Esophagus squamous epithelium (tissue), 4 donors: ENCODE measurements at regions not wholly inside any gene's neighbourhood (a gene's known extent, or its start where the extent isn't known, plus 50 kb on each side); places are given as distances from the start of the nearest gene placed in this dataset.

Experiments used
- POLR2A ChIP-seq, 4 donors: fragments of 450-650 bp; IDR thresholded peaks; one replicate each; pipeline ENCODE4 v1.6.1; 2017; ENCODE audit warnings: antibody characterized with exemption in 4 of 4, mild to moderate bottlenecking in 4 of 4, moderate library complexity in 3 of 4
- TF ChIP-seq, protein P1 (sequence below), 6 experiments: fragments of 450-650 bp in 4 of 6; fragments of 200-600 bp in 2 of 6; sonication (generic) in 2 of 6; IDR thresholded peaks; one replicate each; pipeline ENCODE4 v1.5.1; 2016 to 2019; ENCODE audit warnings: antibody characterized with exemption in 6 of 6, mild to moderate bottlenecking in 4 of 6, moderate library complexity in 4 of 6

DNA sequence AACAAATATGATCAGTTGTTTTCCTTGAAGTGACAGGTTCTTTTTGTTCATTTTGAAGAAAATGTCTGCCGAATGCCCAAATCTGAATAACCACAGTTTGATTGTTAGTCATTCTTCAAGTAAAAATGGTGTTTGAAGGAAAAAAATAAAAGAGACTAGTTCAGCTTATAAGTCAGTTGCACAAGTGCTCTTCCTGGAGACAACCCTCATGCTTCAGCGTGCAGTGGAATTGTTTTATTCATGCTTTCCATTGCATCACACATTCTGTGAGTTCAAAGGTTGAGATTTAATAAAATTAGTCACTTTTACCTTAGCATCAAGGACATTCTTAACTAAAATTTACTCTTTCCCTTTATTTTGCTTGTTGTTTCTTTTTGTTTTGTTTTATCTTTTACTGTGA, 404.9 kb downstream of the ZNF674 start:
- TF ChIP-seq, protein P1, sequence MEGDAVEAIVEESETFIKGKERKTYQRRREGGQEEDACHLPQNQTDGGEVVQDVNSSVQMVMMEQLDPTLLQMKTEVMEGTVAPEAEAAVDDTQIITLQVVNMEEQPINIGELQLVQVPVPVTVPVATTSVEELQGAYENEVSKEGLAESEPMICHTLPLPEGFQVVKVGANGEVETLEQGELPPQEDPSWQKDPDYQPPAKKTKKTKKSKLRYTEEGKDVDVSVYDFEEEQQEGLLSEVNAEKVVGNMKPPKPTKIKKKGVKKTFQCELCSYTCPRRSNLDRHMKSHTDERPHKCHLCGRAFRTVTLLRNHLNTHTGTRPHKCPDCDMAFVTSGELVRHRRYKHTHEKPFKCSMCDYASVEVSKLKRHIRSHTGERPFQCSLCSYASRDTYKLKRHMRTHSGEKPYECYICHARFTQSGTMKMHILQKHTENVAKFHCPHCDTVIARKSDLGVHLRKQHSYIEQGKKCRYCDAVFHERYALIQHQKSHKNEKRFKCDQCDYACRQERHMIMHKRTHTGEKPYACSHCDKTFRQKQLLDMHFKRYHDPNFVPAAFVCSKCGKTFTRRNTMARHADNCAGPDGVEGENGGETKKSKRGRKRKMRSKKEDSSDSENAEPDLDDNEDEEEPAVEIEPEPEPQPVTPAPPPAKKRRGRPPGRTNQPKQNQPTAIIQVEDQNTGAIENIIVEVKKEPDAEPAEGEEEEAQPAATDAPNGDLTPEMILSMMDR (IDR thresholded peaks at IDR 0.05) = no peak
- TF ChIP-seq POLR2A (IDR thresholded peaks at IDR 0.05) = no peak
